H1 (cell line): ENCODE measurements at regions not wholly inside any gene's neighbourhood (a gene's known extent, or its start where the extent isn't known, plus 50 kb on each side); places are given as distances from the start of the nearest gene placed in this dataset.

ENCODE experiments used
- KDM1A ChIP-seq: fragments of 200-600, 300-600 bp; sonication (generic); IDR thresholded peaks from 2 replicates; pipeline ENCODE4 v1.7.1; 2016; ENCODE audit warnings: mild to moderate bottlenecking, low read length, borderline replicate concordance
- RXRA ChIP-seq: IDR thresholded peaks from 2 replicates; pipeline ENCODE4 v1.6.1; 2011; ENCODE audit warnings: low read depth, mild to moderate bottlenecking, low read length, moderate library complexity; ENCODE audit not compliant: insufficient read depth

DNA sequence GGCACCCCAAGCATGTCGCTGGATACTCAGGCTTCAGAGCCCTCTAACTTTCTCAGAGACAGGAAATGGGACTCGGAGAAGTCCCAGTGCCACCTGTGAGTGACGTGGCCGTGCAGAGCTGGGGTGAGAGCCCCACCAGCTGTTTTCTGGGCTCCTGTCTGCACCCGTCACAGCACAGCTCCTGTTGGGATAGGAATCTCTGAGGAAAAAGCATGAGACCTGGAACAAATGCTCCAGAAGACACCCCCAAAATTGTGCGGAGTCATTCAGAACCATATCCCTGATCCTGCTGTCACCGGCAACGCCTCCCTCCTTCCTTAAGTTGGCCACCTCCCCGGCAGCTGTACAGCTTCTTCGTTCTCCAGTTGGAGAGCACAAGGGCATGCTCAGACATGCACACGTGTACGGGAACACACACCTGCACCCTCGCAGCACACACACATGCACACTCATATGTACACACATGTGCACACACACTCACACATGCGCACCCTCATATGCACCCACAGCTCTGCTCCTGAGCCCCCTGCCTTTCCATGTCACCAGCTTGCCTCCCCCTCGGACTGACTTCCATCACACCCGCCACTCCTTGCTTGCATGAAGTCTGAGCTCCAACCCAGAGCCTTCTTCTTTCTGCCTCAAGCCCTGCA lies 1430.0 kb downstream of the BRD1 start (continued):
- TF ChIP-seq RXRA (no peak), KDM1A (no peak)
- TF ChIP-seq, all 59 proteins: peak for 0
